PC-3 (cell line): ENCODE measurements at regions not wholly inside any gene's neighbourhood (a gene's known extent, or its start where the extent isn't known, plus 50 kb on each side); places are given as distances from the start of the nearest gene placed in this dataset.

ENCODE experiments used
- ATAC-seq: fragments of 200-7000 bp; cut with Tn5 transposase; 2 replicates; pipeline ENCODE4 v1.9.1; 2020; ENCODE audit warnings: mild to moderate bottlenecking, moderate library complexity
- BruUV-seq: library from RNA; stranded (reverse); fragments of 400-500 nt; replicated peaks from 2 replicates; lab custom pipeline; 2021; lab: Mats Ljungman, UMichigan
- CTCF ChIA-PET: fragments of 300-600 bp; sonication (Branson Sonifier 250); formaldehyde crosslinking; loops from one replicate; lab custom pipeline; 2022; ENCODE audit warnings: antibody characterized with exemption; lab: Charles Lee
- POLR2A ChIA-PET: fragments of 300-600 bp; sonication (Branson Sonifier 250); formaldehyde crosslinking; loops from one replicate; lab custom pipeline; 2022; ENCODE audit warnings: antibody characterized with exemption; ENCODE audit not compliant: unreplicated experiment; lab: Charles Lee
- DNase-seq: peaks from one replicate; pipeline ENCODE4 v3.0.0-alpha.2; 2015
- H2AFZ ChIP-seq: fragments of 300-600 bp; sonication (generic); 2 replicates; pipeline ENCODE4 v1.6.0; 2016; ENCODE audit warnings: antibody characterized with exemption, low read length
- H3F3A ChIP-seq: fragments of 300-600 bp; sonication (generic); one replicate; pipeline ENCODE4 v1.6.0; 2017; ENCODE audit warnings: antibody characterized with exemption, low read length, control low read depth, mild to moderate bottlenecking; ENCODE audit not compliant: unreplicated experiment
- H3K27ac ChIP-seq: fragments of 300-600 bp; sonication (generic); 2 replicates; pipeline ENCODE4 v1.5.1; 2016; ENCODE audit warnings: mild to moderate bottlenecking, low read length
- H3K27me3 ChIP-seq: fragments of 300-600 bp; sonication (generic); 2 replicates; pipeline ENCODE4 v1.6.1; 2016; ENCODE audit warnings: low read length, mixed read lengths
- H3K36me3 ChIP-seq: fragments of 300-600 bp; sonication (generic); 2 replicates; pipeline ENCODE4 v1.6.1; 2016; ENCODE audit warnings: low read depth, mixed run types, low read length, mixed read lengths
- H3K4me1 ChIP-seq: fragments of 300-600 bp; sonication (generic); 2 replicates; pipeline ENCODE4 v1.5.1; 2016; ENCODE audit warnings: low read length; ENCODE audit not compliant: insufficient read depth
- H3K4me2 ChIP-seq: fragments of 300-600 bp; sonication (generic); 2 replicates; pipeline ENCODE4 v1.6.0; 2016; ENCODE audit warnings: low read length
- H3K4me3 ChIP-seq: fragments of 300-600 bp; sonication (generic); 2 replicates; pipeline ENCODE4 v1.5.1; 2016; ENCODE audit warnings: mild to moderate bottlenecking, low read length, mixed read lengths
- H3K79me2 ChIP-seq: fragments of 300-600 bp; sonication (generic); 2 replicates; pipeline ENCODE4 v1.6.1; 2017; ENCODE audit warnings: low read length, mixed read lengths
- H3K9ac ChIP-seq: fragments of 300-600 bp; sonication (generic); 2 replicates; pipeline ENCODE4 v1.6.0; 2016; ENCODE audit warnings: mild to moderate bottlenecking, low read length
- H3K9me2 ChIP-seq: fragments of 300-600 bp; sonication (generic); replicated peaks from 2 replicates; pipeline ENCODE4 v1.6.1; 2016; ENCODE audit warnings: mixed run types, low read length, mixed read lengths
- H3K9me3 ChIP-seq: fragments of 300-600 bp; sonication (generic); 2 replicates; pipeline ENCODE4 v1.6.1; 2016; ENCODE audit warnings: low read length, mixed read lengths
- H4K20me1 ChIP-seq: fragments of 300-600 bp; sonication (generic); 2 replicates; pipeline ENCODE4 v1.6.1; 2016; ENCODE audit warnings: low read length, mixed read lengths
- EZH2 ChIP-seq: fragments of 300-600 bp; sonication (generic); IDR thresholded peaks from one replicate; pipeline ENCODE4 v1.6.1; 2017; ENCODE audit warnings: antibody characterized with exemption, mild to moderate bottlenecking, low read length; ENCODE audit not compliant: unreplicated experiment
- EZH2phosphoT487 ChIP-seq: fragments of 300-600 bp; sonication (generic); IDR thresholded peaks from 2 replicates; pipeline ENCODE4 v1.6.1; 2018; ENCODE audit warnings: mild to moderate bottlenecking, antibody characterized with exemption, low read length, borderline replicate concordance
- intact Hi-C: fragments of 100-400 bp; cut with micrococcal nuclease; formaldehyde crosslinking; loops from 2 replicates; pipeline ENCODE4 v1.9.0; 2023
- TF ChIP-seq, protein P1 (sequence below): fragments of 300-600 bp; sonication (generic); conservative IDR thresholded peaks from 2 replicates; pipeline ENCODE4 v1.5.1; 2017; ENCODE audit warnings: antibody characterized with exemption, low read depth, mild to moderate bottlenecking, low read length

DNA sequence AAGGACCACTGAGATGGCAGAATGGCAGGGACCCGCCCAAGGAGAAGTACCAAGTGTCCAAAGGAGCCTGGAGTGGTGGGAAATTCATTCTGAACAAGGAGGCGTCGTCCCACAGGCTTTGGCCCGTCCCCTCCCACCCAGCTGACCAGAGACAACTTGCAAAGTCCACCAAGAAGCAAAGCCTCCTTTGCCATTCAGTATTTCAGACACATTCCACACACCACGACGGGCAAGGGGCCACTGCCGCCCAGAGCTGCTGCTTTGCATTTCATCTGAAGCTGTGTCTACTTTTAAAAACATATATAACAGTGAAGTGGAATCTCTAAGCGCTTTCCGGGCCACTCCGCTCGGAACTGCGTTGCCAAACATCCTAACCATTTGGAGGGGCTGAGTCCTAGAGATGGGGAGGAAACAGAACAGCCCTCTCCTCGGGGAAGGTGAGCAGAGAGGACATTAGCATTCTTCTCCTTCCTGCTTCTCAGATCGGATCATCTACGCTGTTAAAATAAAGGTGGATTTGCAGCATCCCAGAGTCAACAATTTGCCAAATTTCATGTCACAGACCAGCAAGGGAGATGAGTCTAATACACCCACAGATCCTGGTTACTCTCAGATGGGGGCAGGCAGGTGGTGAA is 89.0 kb upstream of the ZNF507 start:
- Histone ChIP-seq H3K9me3 (no peaks in the 10 kb centered on the region), H4K20me1 (no peaks in the 10 kb centered on the region), H3K79me2 (no peaks in the 10 kb centered on the region), H3K4me2 (no peak overlapping the region), H3K4me1 (no peaks in the 10 kb centered on the region), H3F3A (no peaks in the 10 kb centered on the region), H2AFZ (no peak overlapping the region), H3K4me3 (no peak overlapping the region), H3K36me3 (no peaks in the 10 kb centered on the region), H3K27ac (no peak overlapping the region), H3K9ac (no peak overlapping the region), H3K9me2 (no peaks in the 10 kb centered on the region), H3K27me3 (peaks cover 9% of the 10 kb centered on the region)
- ATAC-seq (no peak), DNase-seq (no peak)
- POLR2A ChIA-PET = no interaction called here
- intact Hi-C loops = no loop called here
- CTCF ChIA-PET = no interaction called here
- no TSS peak for BruUV-seq
- no peak for TF ChIP-seq EZH2
- no peak for TF ChIP-seq EZH2phosphoT487
- TF ChIP-seq, protein P1, sequence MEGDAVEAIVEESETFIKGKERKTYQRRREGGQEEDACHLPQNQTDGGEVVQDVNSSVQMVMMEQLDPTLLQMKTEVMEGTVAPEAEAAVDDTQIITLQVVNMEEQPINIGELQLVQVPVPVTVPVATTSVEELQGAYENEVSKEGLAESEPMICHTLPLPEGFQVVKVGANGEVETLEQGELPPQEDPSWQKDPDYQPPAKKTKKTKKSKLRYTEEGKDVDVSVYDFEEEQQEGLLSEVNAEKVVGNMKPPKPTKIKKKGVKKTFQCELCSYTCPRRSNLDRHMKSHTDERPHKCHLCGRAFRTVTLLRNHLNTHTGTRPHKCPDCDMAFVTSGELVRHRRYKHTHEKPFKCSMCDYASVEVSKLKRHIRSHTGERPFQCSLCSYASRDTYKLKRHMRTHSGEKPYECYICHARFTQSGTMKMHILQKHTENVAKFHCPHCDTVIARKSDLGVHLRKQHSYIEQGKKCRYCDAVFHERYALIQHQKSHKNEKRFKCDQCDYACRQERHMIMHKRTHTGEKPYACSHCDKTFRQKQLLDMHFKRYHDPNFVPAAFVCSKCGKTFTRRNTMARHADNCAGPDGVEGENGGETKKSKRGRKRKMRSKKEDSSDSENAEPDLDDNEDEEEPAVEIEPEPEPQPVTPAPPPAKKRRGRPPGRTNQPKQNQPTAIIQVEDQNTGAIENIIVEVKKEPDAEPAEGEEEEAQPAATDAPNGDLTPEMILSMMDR = no peak

DNA sequence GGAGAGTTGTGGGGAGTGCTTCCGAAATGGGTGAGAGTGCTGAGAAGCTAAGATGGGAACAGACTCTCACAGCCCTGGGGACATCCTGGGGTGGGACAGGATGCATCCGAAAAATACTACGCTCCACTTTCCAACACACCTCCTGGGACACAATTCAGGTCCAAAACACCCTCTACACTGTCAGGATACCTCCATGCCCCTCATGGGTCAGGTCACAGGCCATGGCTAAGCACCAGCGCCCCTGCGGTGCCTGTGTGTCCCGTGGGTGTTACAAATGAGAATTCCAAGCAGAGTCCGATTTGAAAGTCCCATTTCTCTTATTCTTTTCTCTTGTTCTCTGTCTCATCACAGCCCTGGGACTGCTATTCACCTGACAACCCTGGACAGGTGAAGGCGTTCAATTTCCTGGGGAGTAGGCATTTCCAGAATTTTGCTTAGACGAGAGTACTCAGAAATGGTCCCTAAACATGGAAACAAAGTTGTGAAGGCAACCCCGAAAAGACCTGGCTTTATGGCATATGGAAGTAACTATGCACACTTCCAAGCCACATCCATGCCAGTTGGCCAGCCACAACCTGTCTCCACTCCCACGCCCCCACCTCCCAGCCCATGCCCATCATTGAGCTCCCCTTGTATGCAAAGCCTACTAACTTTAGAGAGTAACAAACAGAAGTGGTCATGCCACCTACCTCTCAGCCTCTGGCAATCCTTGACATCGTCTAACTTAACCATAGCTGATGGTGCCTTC is 87.9 kb upstream of the ZNF507 start:
- Histone ChIP-seq H3K27me3 (peaks cover 9% of the 10 kb centered on the region), H3K4me2 (no peak overlapping the region), H3K36me3 (no peaks in the 10 kb centered on the region), H3K27ac (no peak overlapping the region), H3K4me3 (no peak overlapping the region), H3K79me2 (no peaks in the 10 kb centered on the region), H3K9me3 (no peaks in the 10 kb centered on the region), H3K4me1 (no peaks in the 10 kb centered on the region), H4K20me1 (no peaks in the 10 kb centered on the region), H3K9ac (no peak overlapping the region), H3K9me2 (no peaks in the 10 kb centered on the region), H2AFZ (no peak overlapping the region), H3F3A (no peaks in the 10 kb centered on the region)
- TF ChIP-seq, protein P1 = no peak
- TF ChIP-seq EZH2 = no peak
- TF ChIP-seq EZH2phosphoT487 = no peak
- intact Hi-C loops = no loop called here
- ATAC-seq (no peak), DNase-seq (no peak)
- BruUV-seq = no TSS peak
- POLR2A ChIA-PET = no interaction called here
- CTCF ChIA-PET = interaction anchor here (0.6 kb wide), 1 partner anchor 1840 kb away, joined by 4 read pairs; no protein-coding TSS in a partner anchor

DNA sequence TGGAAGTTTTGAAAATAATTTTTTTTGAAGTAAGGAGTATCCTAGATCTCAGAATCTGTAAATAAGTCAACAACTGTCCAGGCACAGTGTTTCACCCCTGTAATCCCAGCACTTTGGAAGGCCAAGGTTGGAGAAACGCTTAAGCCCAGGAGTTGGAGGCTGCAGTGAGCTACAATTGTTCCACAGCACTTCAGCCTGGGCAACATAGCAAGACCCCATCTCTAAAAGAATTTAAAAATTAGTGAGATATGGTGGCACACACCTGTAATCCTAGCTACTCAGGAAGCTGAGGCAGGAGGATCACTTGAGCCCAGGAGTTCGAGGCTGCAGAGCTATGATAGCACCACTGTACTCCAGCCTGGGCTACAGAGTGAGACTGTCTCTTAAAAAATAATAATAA is 87.2 kb upstream of the ZNF507 start:
- Histone ChIP-seq H3K4me3 (no peak overlapping the region), H3K36me3 (no peaks in the 10 kb centered on the region), H2AFZ (no peak overlapping the region), H4K20me1 (no peaks in the 10 kb centered on the region), H3K9me2 (no peaks in the 10 kb centered on the region), H3K27ac (no peak overlapping the region), H3K9ac (no peak overlapping the region), H3K9me3 (no peaks in the 10 kb centered on the region), H3F3A (no peaks in the 10 kb centered on the region), H3K79me2 (no peaks in the 10 kb centered on the region), H3K4me2 (no peak overlapping the region), H3K27me3 (peaks cover 9% of the 10 kb centered on the region), H3K4me1 (no peaks in the 10 kb centered on the region)
- TF ChIP-seq, protein P1 = no peak
- TF ChIP-seq EZH2 (no peak), EZH2phosphoT487 (no peak)
- CTCF ChIA-PET = no interaction called here
- no peak for DNase-seq
- POLR2A ChIA-PET = no interaction called here
- no peak for ATAC-seq
- intact Hi-C loops = no loop called here
- BruUV-seq = no TSS peak
